Motor neuron (in vitro differentiated cells): ENCODE measurements at regions not wholly inside any gene's neighbourhood (a gene's known extent, or its start where the extent isn't known, plus 50 kb on each side); places are given as distances from the start of the nearest gene placed in this dataset.
"Not testable (repeated sequence)": the region's sequence is repeated elsewhere in the genome, so short reads cannot be mapped to it uniquely, and the experiment has no call there.

ENCODE experiments used
- ATAC-seq, 8 experiments: fragments of 200-7000 bp; cut with Tn5 transposase; replicated peaks in 6 of 8; 2 replicates each; pipeline ENCODE4 v1.8.0; 2021; ENCODE audit warnings: mild to moderate bottlenecking in 8 of 8, moderate library complexity in 8 of 8
- H3K27ac ChIP-seq, 2 donors: fragments of 250-450 bp; sonication (Bioruptor Pico); 2 replicates each; pipeline ENCODE4 v1.9.0; 2021; ENCODE audit warnings: antibody characterized with exemption in 2 of 2, mild to moderate bottlenecking in 2 of 2, moderate library complexity in 1 of 2
- H3K4me1 ChIP-seq, 2 donors: fragments of 250-450 bp; sonication (Bioruptor Pico); replicated peaks in 1 of 2; 2 replicates each; pipeline ENCODE4 v1.6.1; 2021; ENCODE audit warnings: antibody characterized with exemption in 2 of 2, mild to moderate bottlenecking in 2 of 2, moderate library complexity in 1 of 2
- H3K4me3 ChIP-seq, 5 donors: fragments of 250-450 bp; sonication (Bioruptor Pico); 2 replicates each; pipeline ENCODE4 v1.9.0; 2021; ENCODE audit warnings: antibody characterized with exemption in 5 of 5, mild to moderate bottlenecking in 5 of 5, moderate library complexity in 4 of 5
- WGBS, 10 experiments: fragments of 450-650 bp; shearing (Covaris generic); methylation state at CpG; one replicate each; pipeline ENCODE4 v1.0.0; 2022; 5-methylcytosine and 5-hydroxymethylcytosine counted together
- in situ Hi-C, 9 experiments: fragments of 400-800 bp; cut with MboI; loops; one replicate each; pipeline ENCODE4 v1.15.0; 2021; ENCODE audit warnings: low sequenced_read_pairs in 9 of 9, low pct_unique_long_range_greater_than_20kb in 2 of 9; ENCODE audit not compliant: unreplicated experiment in 9 of 9

DNA sequence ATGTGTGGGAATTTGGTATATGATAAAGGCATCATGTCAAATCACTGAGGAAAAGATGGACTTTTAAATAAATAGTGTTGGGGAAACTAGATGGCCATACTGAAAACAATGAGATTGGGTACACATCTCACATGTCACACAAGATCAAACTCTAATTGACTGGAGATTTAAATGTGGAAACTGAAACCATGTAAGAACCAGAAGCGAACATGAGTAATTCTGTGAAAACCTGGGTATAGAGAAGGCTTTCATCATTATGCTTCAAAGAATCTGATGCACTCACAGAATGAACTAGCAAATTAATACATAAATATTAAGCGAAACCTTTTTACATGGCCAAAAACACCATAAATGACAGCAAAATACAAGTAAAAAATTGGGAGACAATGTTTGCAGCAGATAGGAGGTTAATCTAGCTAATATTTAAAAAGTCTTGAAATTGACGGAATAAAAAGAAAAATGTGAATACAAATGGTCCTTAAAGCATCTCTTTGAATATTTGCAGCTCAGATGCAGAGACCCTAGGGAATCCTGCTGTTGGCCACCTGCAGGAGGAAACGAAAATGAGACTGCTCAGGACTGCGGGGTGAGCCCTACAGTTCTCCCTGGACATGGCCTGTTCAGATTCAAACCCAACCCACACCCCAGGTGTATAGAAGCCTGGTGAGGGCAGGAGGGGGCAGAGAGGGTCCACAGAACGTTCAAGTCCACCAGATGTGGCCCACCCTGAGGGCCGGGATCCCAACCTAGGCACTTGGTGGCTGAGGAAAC, 297.6 kb upstream of the WSB1 start:
- 0 to 71% (median 18%) methylated on average over 1 to 4 of the region's 7 CpGs for WGBS, 10 experiments
- ATAC-seq, H3K4me3 ChIP-seq, in situ Hi-C loops, H3K27ac ChIP-seq, H3K4me1 ChIP-seq: not testable (repeated sequence)

DNA sequence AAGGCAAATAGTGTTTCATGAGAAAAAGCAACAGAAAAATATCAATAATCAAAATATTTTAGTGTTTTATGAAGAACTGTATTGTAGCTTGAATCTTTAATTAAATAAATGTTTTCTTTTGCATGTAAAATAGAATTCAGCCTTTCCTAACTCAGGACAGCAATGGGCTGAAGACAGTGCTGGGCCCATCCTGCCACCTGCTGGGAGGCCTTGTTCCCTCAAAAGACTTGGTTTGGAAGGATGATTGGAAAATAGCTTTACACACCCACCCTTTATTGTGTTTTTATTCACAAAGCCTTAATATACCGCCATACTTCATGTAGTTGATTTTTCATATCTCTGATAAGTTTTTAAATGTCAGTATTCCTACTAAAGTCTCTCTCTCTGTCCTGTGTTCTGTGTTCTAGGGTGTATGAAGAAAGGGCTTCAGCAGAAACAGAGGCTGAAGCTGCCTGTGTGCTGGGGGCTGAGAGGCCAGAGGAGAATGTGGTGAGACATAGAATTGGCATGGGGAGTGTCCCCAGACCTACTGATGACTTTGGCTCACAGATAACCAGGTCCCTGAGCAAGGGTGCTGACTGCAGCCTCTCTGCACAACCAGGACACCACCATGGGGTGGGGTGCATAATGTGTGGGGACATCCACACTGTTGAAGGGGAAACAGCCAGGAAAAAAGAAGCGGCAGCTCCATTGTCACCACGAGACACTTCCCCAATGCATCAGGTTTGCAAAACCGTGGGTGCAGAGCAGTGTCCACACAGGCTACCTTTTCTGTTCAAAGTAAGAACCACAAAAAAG, 286.0 kb upstream of the WSB1 start:
- H3K4me3 ChIP-seq, ATAC-seq, in situ Hi-C loops, H3K27ac ChIP-seq, H3K4me1 ChIP-seq: not testable (repeated sequence)
- 0 to 55% (median 46%) methylated on average over 1 to 3 of the region's 4 CpGs; no CpG with 5 or more reads in 6 of the 10 experiments for WGBS, 10 experiments

DNA sequence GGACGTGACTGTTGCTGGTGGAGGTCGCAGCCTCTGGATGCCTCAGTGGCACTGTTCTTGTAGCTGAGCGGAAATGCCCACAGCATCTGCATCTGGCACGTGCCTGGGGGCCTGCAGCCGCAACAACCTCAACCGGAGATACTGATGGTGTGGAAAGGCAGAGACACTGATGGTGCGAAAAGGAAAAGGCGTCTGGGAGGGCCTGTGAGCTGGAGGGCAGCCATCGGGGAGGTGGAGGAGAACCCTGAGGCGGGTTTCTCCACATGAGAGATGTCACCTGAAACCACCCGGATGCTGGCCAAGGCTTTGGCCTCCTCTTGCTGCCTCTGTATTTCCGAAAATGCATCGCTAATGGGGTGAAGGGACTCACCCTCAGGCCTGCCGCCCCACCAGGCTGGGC, 284.8 kb upstream of the WSB1 start:
- Histone ChIP-seq H3K4me1 (no peaks in the 10 kb centered on the region), H3K27ac (no peak overlapping the region), H3K4me3 (no peak overlapping the region)
- 46 to 55% (median 54%) methylated on average over 5 to 7 of the region's 14 CpGs; no CpG with 5 or more reads in 7 of the 10 experiments for WGBS, 10 experiments
- no peak for ATAC-seq
- in situ Hi-C loops: no loop called here

DNA sequence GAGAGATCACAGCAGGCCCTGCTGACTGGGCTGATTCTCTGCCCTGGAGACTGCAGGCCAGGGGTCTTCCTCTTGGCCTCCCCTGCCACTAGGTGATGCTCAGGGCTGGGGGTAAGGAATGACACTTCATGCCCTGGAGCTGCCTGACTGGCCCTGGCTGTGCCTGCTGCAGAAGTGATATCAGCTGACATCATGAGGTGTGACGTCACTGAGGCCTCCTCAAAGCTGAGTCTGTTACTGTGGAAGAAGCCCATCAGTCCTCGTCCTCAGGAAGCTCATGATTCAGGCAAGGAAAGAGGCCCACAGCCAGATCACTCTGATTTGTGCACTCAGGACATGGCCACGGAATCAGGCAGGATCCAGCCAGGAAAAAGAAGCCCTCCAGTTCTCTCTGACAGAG, 283.8 kb upstream of the WSB1 start:
- H3K4me3 ChIP-seq, H3K4me1 ChIP-seq, ATAC-seq, in situ Hi-C loops, H3K27ac ChIP-seq: not testable (repeated sequence)
- 0 to 20% (median 0%) methylated on average over 1 to 2 of the region's 3 CpGs; no CpG with 5 or more reads in 7 of the 10 experiments for WGBS, 10 experiments

DNA sequence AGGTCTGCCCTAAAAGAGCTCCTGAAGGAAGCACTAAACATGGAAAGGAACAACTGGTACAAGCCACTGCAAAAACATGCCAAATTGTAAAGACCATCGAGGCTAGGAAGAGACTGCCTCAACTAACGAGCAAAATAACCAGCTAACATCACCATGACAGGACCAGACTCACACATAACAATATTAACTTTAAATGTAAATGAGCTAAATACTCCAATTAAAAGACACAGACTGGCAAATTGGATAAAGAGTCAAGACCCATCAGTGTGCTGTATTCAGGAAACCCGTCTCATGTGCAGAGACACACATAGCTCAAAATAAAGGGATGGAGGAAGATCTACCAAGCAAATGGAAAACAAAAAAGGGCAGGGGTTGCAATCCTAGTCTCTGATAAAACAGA, 263.4 kb upstream of the WSB1 start:
- H3K4me3 ChIP-seq, H3K27ac ChIP-seq, ATAC-seq, in situ Hi-C loops, H3K4me1 ChIP-seq: not testable (repeated sequence)
- WGBS, 10 experiments: 0 to 57% (median 6%) methylated on average over 1 to 3 of the region's 3 CpGs; no CpG with 5 or more reads in 2 of the 10 experiments

DNA sequence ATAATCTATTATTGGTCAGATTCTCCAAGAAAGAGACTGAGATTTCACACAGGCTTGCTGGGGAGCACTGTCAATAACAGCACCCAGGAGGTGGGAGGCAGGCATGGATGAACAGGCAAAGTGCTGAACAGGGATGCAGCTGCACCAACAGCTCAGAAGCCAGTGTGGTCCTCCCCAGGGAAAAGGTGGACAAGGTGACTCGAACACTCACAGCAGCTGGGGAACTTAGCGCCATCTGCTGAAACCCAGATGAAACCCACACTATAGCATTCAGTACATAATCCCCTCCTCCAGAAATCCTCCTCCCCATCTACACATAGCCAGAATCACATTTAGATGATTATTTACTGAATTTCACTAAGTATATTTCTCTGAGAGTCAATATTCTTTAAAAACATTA, 255.2 kb upstream of the WSB1 start:
- H3K27ac ChIP-seq: no peak overlapping the region
- H3K4me1 ChIP-seq: no peaks in the 10 kb centered on the region
- WGBS, 10 experiments: 14 to 75% (median 51%) methylated on average over 1 to 2 of the region's 2 CpGs; no CpG with 5 or more reads in 4 of the 10 experiments
- in situ Hi-C loops: no loop called here
- no peak overlapping the region for H3K4me3 ChIP-seq
- ATAC-seq: no peak

DNA sequence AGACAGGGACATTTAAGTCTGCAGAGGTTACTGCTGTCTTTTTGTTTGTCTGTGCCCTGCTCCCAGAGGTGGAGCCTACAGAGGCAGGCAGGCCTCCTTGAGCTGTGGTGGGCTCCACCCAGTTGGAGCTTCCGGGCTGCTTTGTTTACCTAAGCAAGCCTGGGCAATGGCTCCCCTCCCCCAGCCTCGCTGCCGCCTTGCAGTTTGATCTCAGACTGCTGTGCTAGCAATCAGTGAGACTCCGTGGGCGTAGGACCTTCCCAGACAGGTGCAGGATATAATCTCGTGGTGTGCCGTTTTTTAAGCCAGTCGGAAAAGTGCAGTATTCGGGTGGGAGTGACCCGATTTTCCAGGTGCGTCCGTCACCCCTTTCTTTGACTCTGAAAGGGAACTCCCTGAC, 248.9 kb upstream of the WSB1 start:
- H3K4me3 ChIP-seq, in situ Hi-C loops, H3K4me1 ChIP-seq, H3K27ac ChIP-seq, ATAC-seq: not testable (repeated sequence)
- 46 to 100% (median 60%) methylated on average over 2 to 9 of the region's 12 CpGs; no CpG with 5 or more reads in 7 of the 10 experiments for WGBS, 10 experiments

DNA sequence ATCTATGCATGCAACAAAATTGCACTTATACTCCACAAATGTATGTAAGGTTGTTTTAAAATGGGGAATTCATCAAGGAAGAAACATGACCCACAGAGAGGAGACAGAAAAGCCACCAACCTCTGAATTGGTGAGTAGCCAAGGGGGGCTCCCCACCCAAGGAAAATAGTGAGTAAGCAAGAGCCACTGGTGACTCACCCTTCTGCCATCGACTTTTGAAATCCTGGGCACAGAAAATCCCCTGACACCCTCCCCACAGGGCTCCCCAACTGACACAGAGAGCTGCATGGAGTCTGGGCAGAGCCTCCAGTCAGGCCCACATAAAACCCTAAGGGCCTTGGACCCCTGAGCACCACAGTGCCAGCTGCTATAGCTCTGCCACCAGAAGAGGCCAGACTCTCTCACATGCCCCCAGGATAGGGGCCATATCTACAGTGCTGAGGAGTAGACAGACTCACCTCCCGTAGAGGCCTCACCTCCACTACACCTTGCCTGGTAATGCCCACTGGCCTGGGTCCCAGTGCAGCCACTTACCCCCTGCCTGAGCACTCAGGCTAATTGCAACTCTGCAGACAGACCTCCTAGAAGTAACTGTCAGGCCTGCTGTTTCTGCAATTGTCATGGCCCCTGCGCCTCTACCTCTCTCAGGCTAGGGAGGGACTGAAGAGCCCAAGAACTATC, 244.7 kb upstream of the WSB1 start:
- WGBS, 10 experiments: 0 to 80% (median 17%) methylated on average over 1 to 2 of the region's 3 CpGs; no CpG with 5 or more reads in 7 of the 10 experiments
- Histone ChIP-seq H3K4me1 (no peaks in the 10 kb centered on the region), H3K27ac (no peak overlapping the region), H3K4me3 (no peak overlapping the region)
- in situ Hi-C loops: no loop called here
- no peak for ATAC-seq

DNA sequence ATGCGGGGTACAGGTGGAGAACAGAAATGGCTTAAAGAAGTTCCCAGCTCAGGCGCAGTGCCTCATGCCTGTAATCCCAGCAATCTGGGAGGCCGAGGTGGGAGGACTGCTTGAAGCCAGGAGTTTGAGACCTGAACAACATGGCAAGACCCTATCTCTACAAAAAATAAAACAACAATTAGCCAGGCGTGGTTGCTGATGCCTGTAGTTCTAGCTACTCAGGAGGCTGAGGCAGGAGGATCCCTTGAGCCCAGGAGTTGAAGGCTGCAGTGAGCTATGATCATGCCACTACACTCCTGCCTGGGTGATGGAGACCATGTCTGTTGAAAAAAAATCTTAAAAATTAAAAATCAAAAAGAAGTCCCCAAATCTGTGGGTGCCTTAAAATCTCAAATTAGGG, 228.3 kb upstream of the WSB1 start:
- no peak overlapping the region for H3K4me3 ChIP-seq
- 0 to 82% (median 26%) methylated on average over 1 to 4 of the region's 4 CpGs; no CpG with 5 or more reads in 1 of the 10 experiments for WGBS, 10 experiments
- H3K4me1 ChIP-seq: no peaks in the 10 kb centered on the region
- H3K27ac ChIP-seq: no peak overlapping the region
- in situ Hi-C loops: loop anchor here in 2 of 9 experiments (10.0 to 25.0 kb wide), 2 partner anchors 49 to 97 kb away; no protein-coding TSS in a partner anchor
- ATAC-seq: no peak

DNA sequence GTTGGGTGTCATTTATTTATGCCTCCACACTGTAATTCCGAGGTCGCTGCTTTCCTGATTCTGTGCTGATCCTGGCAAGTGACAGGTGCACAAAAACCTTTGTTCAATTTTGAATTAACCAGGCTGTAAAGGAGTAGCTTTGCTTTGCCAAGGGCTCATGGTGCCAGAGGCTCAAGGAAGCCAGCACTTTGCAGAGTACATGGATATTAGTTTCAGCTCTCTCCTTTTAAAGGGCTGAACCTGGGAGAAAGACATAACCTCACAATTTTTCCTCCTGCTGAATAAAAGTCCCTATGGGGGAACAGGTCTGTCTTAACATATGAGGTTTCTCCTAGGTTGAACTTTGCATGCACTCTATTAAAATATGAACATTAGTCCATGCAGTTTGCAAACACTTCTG, 227.6 kb upstream of the WSB1 start:
- in situ Hi-C loops: loop anchor here in 2 of 9 experiments (10.0 to 25.0 kb wide), 2 partner anchors 48 to 96 kb away; no protein-coding TSS in a partner anchor
- WGBS, 10 experiments: 0 to 60% (median 4%) methylated on average over 1 to 2 of the region's 2 CpGs; no CpG with 5 or more reads in 4 of the 10 experiments
- H3K27ac ChIP-seq: no peak overlapping the region
- no peak overlapping the region for H3K4me3 ChIP-seq
- H3K4me1 ChIP-seq: no peaks in the 10 kb centered on the region
- peak in 2 of 8 experiments; percentile 33 to 36 for ATAC-seq

DNA sequence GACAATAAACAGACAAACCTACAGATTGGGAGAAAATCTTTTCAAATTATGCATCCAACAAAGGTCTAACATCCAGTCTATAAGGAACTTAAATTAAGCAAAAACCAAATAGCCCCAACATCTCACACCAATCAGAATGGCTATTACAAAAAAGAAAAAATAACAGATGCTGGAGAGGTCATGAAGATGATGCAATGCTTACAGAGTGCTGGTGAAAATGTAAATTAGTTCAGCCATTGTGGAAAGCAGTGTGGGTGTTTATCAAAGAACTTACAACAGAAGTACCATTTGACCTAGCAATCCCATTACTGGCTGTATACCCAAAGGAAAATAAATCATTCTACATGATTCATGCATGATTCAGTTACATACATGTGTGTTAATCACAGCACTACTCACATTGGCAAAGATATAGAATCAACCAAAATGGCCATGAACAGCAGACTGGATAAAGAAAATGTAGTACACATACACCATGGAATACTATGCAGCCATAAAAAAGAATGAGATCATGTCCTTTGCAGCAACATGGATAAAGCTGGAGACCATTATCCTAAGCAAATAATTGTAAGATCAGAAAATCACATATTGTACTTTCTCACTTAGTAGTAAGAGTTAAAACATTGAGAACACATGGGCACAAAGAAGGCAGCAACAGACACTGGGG, 223.9 kb upstream of the WSB1 start:
- H3K4me3 ChIP-seq: no peak overlapping the region
- no peak for ATAC-seq
- in situ Hi-C loops: loop anchor here in 2 of 9 experiments (10.0 to 25.0 kb wide), 2 partner anchors 45 to 92 kb away; no protein-coding TSS in a partner anchor
- H3K4me1 ChIP-seq: no peaks in the 10 kb centered on the region
- H3K27ac ChIP-seq: no peak overlapping the region

DNA sequence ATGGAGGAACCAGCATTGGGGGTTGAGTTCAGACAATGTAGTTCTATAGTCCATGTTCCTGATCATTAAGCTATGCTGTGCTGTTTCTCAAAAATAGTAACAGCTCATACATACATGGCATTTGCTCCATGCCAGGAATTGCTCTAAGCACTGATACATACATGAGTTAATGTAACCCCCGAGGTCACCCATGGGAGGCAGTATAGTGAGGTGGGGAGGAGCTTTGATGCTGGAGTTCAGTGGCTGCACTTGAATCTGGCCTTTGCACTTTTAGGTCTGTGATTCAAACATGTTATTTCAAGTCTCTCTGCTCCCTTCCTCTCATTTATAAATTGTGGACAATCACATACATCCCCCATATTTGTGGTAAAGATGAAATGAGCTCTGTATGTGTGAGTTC, 223.1 kb upstream of the WSB1 start:
- no peaks in the 10 kb centered on the region for H3K4me1 ChIP-seq
- ATAC-seq: no peak
- H3K27ac ChIP-seq: no peak overlapping the region
- H3K4me3 ChIP-seq: no peak overlapping the region
- in situ Hi-C loops: loop anchor here in 1 of 9 experiments (25.0 kb wide), 1 partner anchor 91 kb away; no protein-coding TSS in a partner anchor
- WGBS, 10 experiments: 0 to 33% (median 14%) methylated on average over 1 of the region's 1 CpG; no CpG with 5 or more reads in 6 of the 10 experiments
